SH-SY5Y (cell line): ENCODE measurements at regions not wholly inside any gene's neighbourhood (a gene's known extent, or its start where the extent isn't known, plus 50 kb on each side); places are given as distances from the start of the nearest gene placed in this dataset.

ENCODE experiments used
- GATA2 ChIP-seq: IDR thresholded peaks from 2 replicates; pipeline ENCODE4 v1.6.1; 2011; ENCODE audit warnings: mild to moderate bottlenecking, low read depth, low read length
- GATA3 ChIP-seq: IDR thresholded peaks from 2 replicates; pipeline ENCODE4 v1.6.1; 2011; ENCODE audit warnings: low read depth, mild to moderate bottlenecking, low read length, moderate library complexity

DNA sequence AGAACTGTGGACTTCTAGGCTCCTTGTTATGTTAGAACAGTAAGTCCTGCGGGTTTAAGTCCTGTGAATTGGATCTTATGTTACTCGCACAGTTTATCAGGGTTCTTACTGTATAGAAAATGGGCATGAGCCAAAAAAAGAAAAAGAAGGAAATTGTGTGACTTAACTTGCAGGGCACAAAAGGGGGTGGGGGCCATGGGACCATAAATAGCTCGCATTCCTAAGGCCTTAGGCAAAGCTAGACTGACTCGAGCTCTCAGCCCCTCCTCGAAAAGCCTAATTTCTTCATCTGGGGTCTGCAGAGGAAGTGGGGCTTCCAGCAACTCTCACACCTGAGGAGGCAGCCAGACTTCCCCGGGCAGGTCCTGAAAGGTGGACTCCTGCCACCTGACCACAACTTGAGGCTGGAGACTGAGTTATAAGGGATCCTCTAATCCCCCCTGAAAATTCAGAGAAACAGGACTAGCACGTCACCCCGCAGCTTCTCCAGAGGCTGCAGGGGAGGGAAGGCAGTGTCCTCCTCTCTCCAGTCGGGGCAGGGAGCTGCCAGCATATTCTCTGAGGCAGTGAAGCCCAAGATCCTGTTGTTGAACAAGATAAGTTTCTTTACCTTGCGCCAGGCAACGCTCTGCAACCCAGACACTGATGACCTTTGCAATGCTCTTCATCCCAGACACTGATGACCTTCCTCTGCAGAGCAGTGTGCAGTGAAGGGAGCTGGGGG is 280.5 kb downstream of the PCNX1 start:
- no peak for TF ChIP-seq GATA2
- TF ChIP-seq GATA3 = no peak
